HAP-1 (cell line): ENCODE measurements at regions not wholly inside any gene's neighbourhood (a gene's known extent, or its start where the extent isn't known, plus 50 kb on each side); places are given as distances from the start of the nearest gene placed in this dataset.

Experiments used
- DNase-seq, 2 experiments: peaks; one replicate each; pipeline ENCODE4 v3.0.0-alpha.2; 2016 to 2020; ENCODE audit warnings: low spot score in 2 of 2
- H3K27me3 ChIP-seq: fragments of 250-450 bp; sonication (Bioruptor Pico); 2 replicates; pipeline ENCODE4 v1.5.1; 2020; ENCODE audit warnings: low read depth, mild to moderate bottlenecking, moderate library complexity
- H3K36me3 ChIP-seq: fragments of 250-450 bp; sonication (Bioruptor Pico); replicated peaks from 2 replicates; pipeline ENCODE4 v1.5.1; 2020; ENCODE audit warnings: mild to moderate bottlenecking
- H3K4me1 ChIP-seq: fragments of 250-450 bp; sonication (Bioruptor Pico); 2 replicates; pipeline ENCODE4 v1.5.1; 2020; ENCODE audit warnings: mild to moderate bottlenecking
- H3K4me3 ChIP-seq: fragments of 250-450 bp; sonication (Bioruptor Pico); 2 replicates; pipeline ENCODE4 v1.5.1; 2020; ENCODE audit warnings: mild to moderate bottlenecking, moderate library complexity
- H3K9me3 ChIP-seq: fragments of 250-450 bp; sonication (Bioruptor Pico); 2 replicates; pipeline ENCODE4 v1.5.1; 2020; ENCODE audit warnings: mild to moderate bottlenecking, moderate library complexity
- in situ Hi-C: fragments of 300-500 bp; cut with MboI; formaldehyde crosslinking; loops from 3 replicates; pipeline ENCODE4 v1.14.3; 2020; ENCODE audit warnings: low sequenced_read_pairs, inconsistent platforms, mixed read lengths

GRCh38 chr6:82017288-82017687, 230.3 kb downstream of the IBTK start:
- Histone ChIP-seq H3K4me3 (no peak overlapping the region), H3K27me3 (no peaks in the 10 kb centered on the region), H3K9me3 (no peaks in the 10 kb centered on the region), H3K4me1 (no peaks in the 10 kb centered on the region), H3K36me3 (no peaks in the 10 kb centered on the region)
- no peak for DNase-seq
- in situ Hi-C loops = no loop called here

DNA sequence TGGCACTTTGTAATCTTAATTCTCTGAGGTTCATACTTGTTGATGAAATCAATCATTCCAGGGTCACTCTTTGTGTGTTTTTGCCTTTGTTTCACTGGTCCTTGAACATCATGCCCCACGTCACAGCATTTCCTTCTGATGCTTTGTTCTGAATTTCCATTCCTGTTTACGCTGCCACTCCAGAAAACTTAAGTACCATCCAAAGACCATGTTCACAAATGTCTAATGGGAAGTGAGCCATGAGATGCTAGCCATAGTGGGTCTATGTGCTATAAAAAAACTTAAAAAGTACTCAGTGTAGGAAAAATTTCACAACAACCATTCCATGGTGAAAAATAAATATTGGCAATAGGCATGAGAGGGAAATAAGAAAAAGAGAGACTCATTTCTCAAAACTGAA, 232.0 kb downstream of the IBTK start:
- Histone ChIP-seq H3K27me3 (no peaks in the 10 kb centered on the region), H3K4me3 (no peak overlapping the region), H3K4me1 (no peaks in the 10 kb centered on the region), H3K9me3 (no peaks in the 10 kb centered on the region), H3K36me3 (no peaks in the 10 kb centered on the region)
- no peak for DNase-seq
- in situ Hi-C loops = no loop called here

DNA sequence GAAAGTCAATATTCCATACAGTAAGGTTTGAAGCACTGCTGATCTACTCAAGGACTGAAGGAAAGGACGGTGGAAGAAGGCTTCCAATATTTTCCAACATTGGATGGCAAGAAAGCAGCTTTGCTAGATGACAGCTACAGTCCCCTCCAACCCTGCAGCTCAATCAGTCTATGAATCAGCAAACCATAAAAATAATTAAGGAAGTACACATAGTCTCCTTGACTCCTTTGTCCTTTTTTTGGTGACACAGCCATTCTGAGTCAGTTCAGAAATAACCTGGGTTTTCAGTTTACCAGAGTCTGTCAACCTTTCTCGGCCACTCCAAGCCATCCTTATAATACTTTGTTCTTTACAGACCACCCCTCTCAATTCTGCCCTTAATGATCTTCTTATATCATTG, 232.5 kb downstream of the IBTK start:
- Histone ChIP-seq H3K4me1 (no peaks in the 10 kb centered on the region), H3K9me3 (no peaks in the 10 kb centered on the region), H3K4me3 (no peak overlapping the region), H3K27me3 (no peaks in the 10 kb centered on the region), H3K36me3 (no peaks in the 10 kb centered on the region)
- no peak for DNase-seq
- in situ Hi-C loops = no loop called here

DNA sequence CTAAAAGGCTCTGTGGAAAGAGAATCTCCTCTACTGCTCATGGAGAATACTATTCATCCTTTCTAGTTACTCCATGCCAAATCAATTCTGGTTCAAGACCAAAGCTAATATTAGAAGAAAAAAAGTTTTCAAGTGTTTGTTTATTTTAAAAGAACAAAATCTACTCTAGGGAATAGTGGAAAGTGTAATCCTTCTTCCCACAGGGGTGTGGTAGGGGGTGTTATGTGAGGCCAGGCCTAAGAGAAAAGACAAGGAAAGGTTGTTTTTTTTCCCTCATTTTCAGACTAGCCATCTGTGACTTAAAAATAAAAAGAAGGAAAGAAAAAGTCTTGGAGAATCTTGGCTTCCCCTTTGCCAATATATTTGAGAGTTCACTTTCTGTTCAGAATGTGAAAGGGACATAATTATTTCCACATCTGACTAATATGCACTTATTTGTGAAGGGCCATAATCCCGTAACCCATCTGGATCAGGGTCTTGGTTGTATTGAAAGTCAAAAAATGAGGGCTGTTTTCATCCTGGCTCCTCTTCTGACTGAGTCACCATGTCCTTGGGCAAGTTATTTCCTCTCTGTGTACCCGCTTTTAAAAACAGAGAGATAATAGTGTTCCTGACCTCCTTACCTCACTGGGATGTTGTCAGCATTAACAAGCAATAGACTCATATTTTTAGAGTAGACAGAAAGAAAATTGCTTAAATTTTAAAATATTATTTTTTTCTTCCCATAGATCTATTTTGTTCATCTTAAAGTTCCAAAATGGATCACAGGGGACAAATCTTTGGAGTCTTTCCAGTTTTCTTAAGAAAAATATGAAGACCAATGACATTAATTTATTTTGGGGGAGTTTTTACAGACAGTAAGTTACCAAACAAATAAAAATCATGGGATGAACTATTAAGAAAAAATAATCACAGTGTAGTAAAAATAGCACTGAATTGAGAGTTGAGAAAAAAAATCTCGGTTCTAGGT, 233.7 kb downstream of the IBTK start:
- no peak overlapping the region for H3K4me3 ChIP-seq
- in situ Hi-C loops = no loop called here
- H3K36me3 ChIP-seq = no peaks in the 10 kb centered on the region
- no peak for DNase-seq
- no peaks in the 10 kb centered on the region for H3K27me3 ChIP-seq
- no peaks in the 10 kb centered on the region for H3K9me3 ChIP-seq
- no peaks in the 10 kb centered on the region for H3K4me1 ChIP-seq

DNA sequence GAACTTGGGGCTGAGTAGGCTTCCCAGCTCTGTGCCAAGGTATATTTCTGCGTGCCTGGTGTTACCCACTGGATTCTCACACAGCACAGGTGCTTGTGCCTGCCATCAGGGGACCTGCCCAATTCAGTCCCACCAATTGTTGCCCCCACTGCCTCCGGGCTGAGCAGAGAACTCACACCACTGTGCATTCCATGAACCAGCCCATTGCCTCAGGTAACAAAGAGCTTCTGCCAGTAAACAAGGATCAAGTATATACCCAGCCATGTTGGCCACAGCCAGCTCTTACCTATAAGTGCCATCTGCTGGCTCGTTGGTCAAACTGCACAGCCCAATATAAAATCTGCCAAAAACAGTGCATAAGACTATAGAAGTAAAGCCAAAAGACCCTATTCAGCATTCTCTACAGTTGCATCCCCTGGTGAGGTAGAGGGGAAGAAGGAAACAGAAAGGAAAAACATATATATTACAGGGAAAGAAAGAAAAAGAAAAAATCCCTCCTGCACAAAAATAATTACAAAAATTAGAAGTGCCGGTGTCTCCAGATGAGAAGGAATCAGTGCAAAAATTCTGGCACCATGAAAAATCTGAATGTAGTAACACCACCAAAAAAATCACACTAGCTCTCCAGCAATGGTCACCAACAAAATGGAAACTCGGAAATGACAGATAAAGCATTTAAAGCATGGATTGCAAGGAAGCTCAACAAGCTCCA, 241.4 kb downstream of the IBTK start:
- in situ Hi-C loops = no loop called here

GRCh38 chr6:82000551-82000950, 247.0 kb downstream of the IBTK start:
- Histone ChIP-seq H3K27me3 (no peaks in the 10 kb centered on the region), H3K9me3 (no peaks in the 10 kb centered on the region), H3K36me3 (no peaks in the 10 kb centered on the region), H3K4me3 (no peak overlapping the region), H3K4me1 (peaks cover 4% of the 10 kb centered on the region)
- no peak for DNase-seq
- in situ Hi-C loops = no loop called here

More for the DNA sequence above, 241.4 kb downstream of the IBTK start:
- no peaks in the 10 kb centered on the region for H3K27me3 ChIP-seq
- no peak overlapping the region for H3K4me3 ChIP-seq
- H3K4me1 ChIP-seq = no peaks in the 10 kb centered on the region
- peak in 1 of 2 experiments; percentile 29 for DNase-seq
- H3K36me3 ChIP-seq = no peaks in the 10 kb centered on the region
- H3K9me3 ChIP-seq = no peaks in the 10 kb centered on the region

DNA sequence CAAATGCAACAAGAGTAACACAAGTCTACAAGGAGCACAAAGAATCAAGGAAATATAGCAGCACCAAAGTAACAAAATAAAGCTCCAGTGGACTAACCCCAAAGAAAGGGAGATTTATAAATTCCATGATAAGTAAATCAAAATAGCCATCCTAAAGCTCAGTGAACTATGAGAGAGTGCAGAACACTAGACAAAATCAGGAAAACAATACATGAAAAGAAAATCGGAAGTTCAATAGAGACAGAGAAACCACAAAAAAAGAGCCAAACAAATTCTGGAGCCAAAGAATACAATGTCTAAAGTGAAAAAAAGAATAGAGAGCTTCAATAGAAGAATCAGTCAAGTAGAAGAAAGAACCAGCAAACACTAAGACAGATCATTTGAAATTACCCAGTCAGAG, 247.3 kb upstream of the TENT5A start:
- DNase-seq = no peak
- Histone ChIP-seq H3K27me3 (no peaks in the 10 kb centered on the region), H3K4me3 (no peak overlapping the region), H3K9me3 (no peaks in the 10 kb centered on the region), H3K36me3 (no peaks in the 10 kb centered on the region), H3K4me1 (peaks cover 4% of the 10 kb centered on the region)
- in situ Hi-C loops = no loop called here

GRCh38 chr6:81999270-81999669, 246.8 kb upstream of the TENT5A start:
- DNase-seq = no peak
- peaks cover 4% of the 10 kb centered on the region for H3K4me1 ChIP-seq
- in situ Hi-C loops = no loop called here

DNA sequence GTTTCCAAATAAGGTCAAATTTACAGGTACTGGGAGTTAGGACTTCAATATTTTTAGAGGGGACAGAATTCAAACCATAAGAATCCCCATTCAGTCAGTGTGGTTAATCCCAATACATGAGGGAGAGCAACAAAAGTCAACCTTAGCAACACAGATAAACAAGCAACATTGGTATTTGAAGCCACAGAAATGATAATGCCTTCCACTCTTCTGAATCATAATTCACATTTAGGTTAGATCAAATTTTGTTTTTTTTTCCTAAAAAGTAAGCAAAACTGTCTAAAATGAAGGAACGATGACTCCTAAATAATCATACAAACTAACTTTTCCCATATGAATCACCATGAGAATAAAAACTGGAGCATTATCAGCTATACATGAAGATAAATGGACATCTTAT, 246.0 kb upstream of the TENT5A start:
- H3K27me3 ChIP-seq = no peaks in the 10 kb centered on the region
- peaks cover 4% of the 10 kb centered on the region for H3K4me1 ChIP-seq
- H3K36me3 ChIP-seq = no peaks in the 10 kb centered on the region
- DNase-seq = no peak
- H3K9me3 ChIP-seq = no peaks in the 10 kb centered on the region
- no peak overlapping the region for H3K4me3 ChIP-seq
- in situ Hi-C loops = no loop called here

More at GRCh38 chr6:81999270-81999669, 246.8 kb upstream of the TENT5A start:
- H3K9me3 ChIP-seq = no peaks in the 10 kb centered on the region
- H3K4me3 ChIP-seq = no peak overlapping the region
- no peaks in the 10 kb centered on the region for H3K36me3 ChIP-seq
- no peaks in the 10 kb centered on the region for H3K27me3 ChIP-seq

- no peak for DNase-seq
- H3K27me3 ChIP-seq = no peaks in the 10 kb centered on the region
- H3K4me3 ChIP-seq = no peak overlapping the region
- peaks cover 4% of the 10 kb centered on the region for H3K4me1 ChIP-seq
- H3K36me3 ChIP-seq = no peaks in the 10 kb centered on the region
- H3K9me3 ChIP-seq = no peaks in the 10 kb centered on the region
- in situ Hi-C loops = no loop called here
Measured at GRCh38 chr6:81997090-81997926, 244.8 kb upstream of the TENT5A start.

DNA sequence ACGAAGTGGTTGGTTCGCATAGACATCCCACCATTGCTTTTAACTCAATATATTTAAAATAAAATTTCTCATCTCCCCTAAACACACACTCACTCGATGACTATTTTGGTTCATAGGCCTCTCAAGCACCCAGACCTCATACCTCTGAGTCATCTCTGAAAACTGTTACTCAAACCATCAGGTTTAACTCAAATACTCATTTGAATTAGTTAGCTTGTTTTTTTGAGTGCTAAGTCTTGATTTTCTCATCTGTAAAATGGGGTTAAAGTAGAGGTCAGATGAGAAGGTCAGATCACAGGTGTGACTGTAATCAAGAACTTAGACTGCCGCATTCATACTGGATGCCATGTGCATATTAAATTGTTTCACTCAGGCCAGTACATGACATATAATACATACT, 243.9 kb upstream of the TENT5A start:
- Histone ChIP-seq H3K4me1 (peaks cover 4% of the 10 kb centered on the region), H3K9me3 (no peaks in the 10 kb centered on the region), H3K27me3 (no peaks in the 10 kb centered on the region), H3K36me3 (no peaks in the 10 kb centered on the region), H3K4me3 (no peak overlapping the region)
- in situ Hi-C loops = no loop called here
- DNase-seq = no peak

- Histone ChIP-seq H3K4me1 (peaks cover under 1% of the 10 kb centered on the region; the same call in 1 of the 2 replicates), H3K36me3 (no peaks in the 10 kb centered on the region), H3K9me3 (no peaks in the 10 kb centered on the region), H3K4me3 (no peak overlapping the region), H3K27me3 (no peaks in the 10 kb centered on the region)
- in situ Hi-C loops = no loop called here
- DNase-seq = no peak
Measured at GRCh38 chr6:81995548-81996289, 243.2 kb upstream of the TENT5A start.

DNA sequence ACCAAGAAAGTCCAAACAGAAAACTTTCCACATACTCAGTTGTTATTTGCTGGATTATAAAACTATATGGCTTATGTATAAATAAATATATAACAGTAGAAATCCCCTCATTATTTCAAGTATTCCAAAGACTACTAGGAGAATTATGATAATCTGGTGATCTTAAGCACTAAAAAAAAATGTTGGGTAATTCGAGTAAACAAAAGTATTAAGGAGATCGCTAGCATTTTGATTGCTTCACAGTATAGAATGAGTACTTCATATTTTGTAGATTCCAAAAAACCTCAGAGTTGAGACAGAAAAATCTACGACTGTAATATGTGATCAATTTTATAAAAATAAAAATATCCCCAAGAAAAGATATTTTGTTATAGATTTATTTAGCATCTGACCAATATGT, 236.4 kb upstream of the TENT5A start:
- DNase-seq = no peak
- Histone ChIP-seq H3K9me3 (no peaks in the 10 kb centered on the region), H3K4me1 (no peaks in the 10 kb centered on the region), H3K4me3 (no peak overlapping the region), H3K27me3 (no peaks in the 10 kb centered on the region; the same call in 1 of the 2 replicates), H3K36me3 (no peaks in the 10 kb centered on the region)
- in situ Hi-C loops = no loop called here
